GM21423 (cell line): ENCODE measurements at regions not wholly inside any gene's neighbourhood (a gene's known extent, or its start where the extent isn't known, plus 50 kb on each side); places are given as distances from the start of the nearest gene placed in this dataset.

Experiments
- ATAC-seq: cut with Tn5 transposase; IDR thresholded peaks from one replicate; pipeline ENCODE4 v1.9.1; 2021; ENCODE audit warnings: mild to moderate bottlenecking, moderate library complexity; ENCODE audit not compliant: unreplicated experiment

DNA sequence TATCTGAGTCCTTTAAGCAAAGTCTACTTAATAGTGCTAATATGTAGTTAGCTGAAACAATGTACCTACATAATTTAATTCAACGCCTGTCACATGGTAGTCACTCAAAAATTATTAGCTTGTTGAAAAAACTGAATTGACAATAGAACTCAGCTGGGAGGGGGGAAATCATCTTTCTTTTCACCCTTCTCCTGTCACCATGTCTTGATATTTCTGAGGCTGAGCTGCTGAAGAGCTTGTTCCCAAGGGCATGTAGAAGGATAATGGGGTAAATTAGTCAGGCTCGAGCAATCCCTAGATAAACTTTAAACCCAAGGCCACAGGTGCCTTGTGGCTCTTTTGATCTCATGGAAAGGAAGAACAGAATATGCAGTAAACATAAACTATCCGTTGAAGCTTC is 339.6 kb upstream of the LRATD1 start:
- ATAC-seq = no peak

DNA sequence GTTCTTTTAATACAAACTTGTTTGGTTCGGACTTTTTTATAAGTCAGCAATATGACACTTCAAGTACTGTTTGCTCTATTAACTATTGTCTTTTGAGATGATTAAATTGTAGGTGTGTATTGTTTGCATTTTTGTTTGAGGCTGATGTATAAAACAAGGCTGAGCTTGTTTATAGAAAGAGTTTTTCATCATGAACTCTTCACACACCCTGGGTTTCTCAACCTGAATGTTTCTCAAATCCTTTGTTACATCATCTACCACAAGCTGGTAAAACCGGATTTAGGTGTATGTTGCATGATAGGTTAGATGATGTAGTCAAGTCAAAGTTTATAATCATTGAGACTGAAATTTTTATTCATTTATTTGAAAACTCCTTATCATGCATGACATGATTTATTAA is 335.2 kb upstream of the LRATD1 start:
- no peak for ATAC-seq

DNA sequence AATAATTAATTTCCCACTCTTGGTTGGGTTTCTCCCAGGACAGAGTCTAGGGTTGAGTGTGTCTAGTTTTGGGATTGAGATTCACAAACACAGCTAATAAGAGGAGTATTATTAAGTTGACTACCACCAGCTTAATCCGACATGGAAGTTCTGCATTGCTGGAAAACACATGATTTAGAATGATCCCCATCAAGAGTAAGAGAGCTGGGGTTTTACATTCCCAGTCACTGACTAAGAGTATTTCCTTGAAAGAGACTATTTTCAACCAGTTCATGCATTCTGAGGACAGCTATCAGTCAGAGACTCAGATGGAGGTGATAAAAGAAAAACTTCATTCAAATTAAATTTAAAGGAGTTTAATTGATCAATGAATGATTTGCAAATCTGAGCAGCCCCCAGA is 334.6 kb upstream of the LRATD1 start:
- no peak for ATAC-seq

DNA sequence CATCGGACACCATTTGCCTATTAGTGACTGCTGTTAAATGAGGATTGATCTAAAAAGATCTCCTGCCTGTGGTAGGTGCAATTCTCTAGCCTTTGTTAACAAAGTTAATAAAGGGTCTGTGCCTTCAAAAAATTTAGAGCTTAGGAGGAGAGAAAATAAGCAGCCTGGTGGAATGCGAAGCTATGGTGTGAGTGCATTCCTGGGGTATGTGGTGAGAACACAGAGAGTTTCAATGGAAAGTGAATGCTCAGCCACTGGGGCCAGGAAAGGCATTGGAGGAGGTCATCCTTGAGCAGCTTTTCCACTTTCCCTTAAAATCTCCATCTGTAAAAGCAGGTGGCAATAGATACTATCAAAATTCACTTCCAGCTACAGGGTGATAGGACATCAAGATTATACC is 331.2 kb upstream of the LRATD1 start:
- ATAC-seq = no peak

DNA sequence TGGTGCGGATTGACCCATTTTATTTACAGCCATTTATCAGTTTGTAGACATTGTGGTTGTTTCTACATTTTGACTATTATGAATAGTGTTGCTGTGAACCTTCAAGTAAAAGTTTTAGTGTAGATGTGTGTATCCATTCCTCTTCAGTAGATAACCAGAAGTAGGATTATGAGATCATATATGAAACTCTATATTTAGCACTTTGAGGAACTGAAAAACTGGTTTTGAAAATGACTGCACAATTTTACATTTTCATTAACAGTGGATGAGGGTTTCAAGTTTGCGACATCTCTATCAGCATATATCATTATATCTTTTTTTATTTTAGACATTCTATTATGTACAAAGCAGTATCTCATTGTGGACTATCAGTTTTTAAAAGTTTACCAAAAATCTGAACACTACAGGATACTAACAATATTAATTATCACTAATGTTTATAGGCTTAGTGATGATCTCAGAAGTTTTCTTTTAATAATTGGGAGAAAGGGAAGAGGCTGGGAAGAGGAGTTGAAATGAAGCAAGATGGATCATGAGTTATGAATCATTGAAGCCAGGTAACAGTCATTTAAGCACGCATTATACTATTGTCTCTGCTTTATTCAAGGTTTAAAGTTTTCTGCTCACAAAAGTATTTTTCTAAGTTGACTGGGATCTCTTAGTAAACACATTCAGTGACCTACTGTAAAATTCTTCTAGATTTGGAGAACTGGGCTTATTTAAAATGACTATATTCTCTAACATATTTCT is 329.0 kb upstream of the LRATD1 start:
- ATAC-seq = peak; percentile 87

DNA sequence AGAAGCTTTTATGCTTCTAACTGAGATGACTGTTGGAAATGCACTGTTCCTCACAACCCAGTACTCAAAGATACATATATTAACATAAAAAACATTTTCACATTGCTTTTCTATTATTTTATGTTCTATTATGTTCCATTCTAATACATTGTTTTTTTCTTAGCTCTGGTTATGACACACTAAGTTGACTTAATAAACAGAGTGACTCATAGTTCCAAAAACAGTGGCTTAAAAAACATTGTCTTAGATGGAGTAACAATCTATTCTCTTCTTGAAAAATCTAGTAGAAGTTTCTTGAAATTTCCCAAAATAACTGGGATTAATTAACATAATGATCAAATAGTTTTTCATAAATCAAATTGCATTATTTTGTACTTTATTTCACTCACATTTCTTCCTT is 328.2 kb upstream of the LRATD1 start:
- no peak for ATAC-seq

DNA sequence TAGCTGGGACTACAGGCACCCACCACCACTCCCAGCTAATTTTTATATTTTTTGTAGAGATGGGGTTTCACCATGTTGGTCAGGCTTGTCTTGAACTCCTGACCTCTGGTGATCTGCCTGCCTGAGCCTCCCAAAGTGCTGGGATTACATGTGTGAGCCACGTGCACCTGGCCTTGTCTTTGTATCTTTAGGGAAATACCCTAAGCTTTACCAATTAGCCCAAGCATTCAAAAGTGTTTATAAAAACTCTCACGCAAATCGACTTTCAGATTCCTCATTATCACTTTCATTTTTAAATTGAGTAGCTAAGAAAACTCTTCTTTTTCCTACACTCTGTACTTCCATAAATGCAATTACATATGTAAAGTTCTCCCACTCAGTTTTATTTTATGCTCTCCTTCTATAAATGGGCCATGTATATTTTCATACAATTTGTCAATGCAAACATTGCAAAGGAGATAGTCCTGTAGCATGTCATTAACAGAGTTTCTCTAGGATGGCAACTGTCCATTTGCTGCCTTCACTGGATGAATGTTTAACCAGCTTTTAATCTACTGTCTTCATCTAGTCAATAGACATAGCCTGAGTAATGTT is 326.2 kb upstream of the LRATD1 start:
- ATAC-seq = peak; percentile 52

DNA sequence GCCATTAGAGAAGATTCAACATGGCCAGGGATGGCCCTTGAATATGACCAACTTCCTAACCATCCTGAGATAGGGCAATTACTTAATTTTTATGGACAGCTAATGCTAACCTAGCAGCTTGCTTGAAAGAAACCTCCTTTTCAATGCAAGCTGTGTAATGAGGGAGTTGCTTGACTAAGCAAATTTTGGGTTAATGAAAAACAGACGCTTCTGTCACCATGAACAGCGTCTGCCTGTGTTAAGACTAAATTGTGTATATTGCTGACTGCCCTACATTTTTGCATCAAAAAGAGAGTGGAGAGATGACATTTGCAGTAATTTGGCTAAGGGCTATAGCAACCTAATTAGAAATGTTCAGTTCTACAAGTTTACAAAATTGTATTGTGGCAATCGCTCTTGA is 319.2 kb upstream of the LRATD1 start:
- ATAC-seq = no peak

DNA sequence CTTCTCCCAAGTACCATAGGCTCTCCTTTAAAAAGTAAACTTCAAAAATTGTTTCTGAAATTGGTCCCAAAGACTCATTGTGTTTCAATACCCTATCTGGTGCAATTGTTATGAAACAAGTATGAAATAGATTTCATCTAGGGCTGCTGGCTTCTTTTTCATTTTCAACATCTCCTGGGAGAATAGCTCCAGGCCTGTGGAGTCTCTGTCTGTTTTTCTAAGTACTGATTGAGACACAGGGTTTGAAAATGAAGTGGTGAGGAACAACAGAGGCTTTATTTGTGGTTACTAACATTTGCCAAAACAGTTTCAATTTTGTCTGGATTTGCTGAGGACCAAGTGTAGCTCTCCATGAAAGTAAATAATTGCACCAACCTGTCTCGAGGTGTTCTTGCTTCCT is 315.9 kb upstream of the LRATD1 start:
- no peak for ATAC-seq

DNA sequence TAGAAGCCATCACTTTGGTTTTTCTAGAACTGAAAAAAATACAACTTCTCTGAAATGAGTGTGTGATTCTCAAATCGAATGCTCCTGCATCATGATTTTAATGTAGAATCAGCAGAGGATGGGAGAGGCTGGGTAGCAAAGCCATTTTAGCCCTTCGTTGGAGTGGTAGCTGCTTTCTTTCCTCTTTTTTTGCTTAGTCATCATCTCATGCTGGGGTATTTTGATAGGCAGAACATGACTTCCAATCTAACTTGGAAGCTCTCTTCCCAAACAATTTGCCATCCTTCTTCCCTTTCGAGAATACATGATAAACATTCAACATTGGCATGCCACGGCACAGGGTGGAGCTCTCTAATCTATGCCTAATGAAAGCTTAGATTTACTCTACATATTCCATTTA is 311.2 kb upstream of the LRATD1 start:
- ATAC-seq = no peak

DNA sequence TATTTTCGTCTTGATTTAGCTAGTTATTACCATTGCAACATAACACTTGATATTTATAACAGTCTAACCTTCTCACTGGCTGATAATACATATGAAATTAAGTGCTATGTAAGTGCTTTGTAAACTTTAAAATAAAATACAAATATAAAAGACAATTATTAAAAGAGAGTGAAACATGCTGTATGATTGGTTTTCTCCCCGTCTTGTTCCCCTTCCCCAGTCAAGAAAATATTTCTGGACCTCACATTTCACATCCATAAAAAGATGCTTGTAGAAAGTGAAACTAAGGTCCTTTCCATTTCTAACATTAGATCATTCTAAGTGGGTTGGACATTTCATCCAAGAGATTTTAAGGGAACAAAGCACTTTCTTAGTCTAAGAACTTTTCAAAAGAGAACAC is 310.2 kb upstream of the LRATD1 start:
- no peak for ATAC-seq

DNA sequence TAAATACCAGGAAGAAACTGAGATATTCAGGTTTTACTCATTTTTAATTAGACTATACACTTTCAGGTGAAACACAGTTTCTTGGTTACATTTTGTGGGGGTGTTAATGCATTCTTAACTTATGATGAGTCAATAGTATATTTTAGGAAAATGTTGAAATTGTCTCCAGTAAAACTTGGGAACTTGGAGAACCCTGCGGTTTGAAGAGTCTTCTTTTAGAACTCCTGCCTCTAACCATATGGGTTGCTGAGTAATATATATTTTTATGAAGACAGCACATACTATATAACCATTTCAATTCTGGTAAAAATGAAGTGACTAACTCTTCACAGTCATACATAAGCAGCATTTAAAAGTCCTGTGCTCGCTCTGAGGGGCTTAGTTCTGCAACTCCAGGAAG is 308.2 kb upstream of the LRATD1 start:
- no peak for ATAC-seq

DNA sequence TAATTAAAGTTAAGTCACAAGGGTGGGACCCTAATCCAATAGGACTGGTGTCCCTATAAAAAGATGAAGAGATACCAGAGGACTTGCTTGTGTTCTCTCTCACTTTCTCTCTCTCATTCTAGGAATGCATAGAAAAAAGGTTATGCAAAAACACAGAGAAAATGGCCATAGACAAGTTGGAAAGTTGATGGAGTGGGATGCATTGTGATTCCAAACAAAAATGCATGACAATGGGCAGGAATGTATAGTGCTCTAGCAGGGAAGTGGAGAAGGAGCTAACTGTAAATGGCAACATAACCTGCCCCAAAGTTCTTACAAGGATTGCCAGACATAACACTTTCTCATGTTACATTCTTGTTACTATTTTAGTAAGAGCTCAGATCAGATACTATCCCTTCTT is 301.6 kb upstream of the LRATD1 start:
- ATAC-seq = no peak

DNA sequence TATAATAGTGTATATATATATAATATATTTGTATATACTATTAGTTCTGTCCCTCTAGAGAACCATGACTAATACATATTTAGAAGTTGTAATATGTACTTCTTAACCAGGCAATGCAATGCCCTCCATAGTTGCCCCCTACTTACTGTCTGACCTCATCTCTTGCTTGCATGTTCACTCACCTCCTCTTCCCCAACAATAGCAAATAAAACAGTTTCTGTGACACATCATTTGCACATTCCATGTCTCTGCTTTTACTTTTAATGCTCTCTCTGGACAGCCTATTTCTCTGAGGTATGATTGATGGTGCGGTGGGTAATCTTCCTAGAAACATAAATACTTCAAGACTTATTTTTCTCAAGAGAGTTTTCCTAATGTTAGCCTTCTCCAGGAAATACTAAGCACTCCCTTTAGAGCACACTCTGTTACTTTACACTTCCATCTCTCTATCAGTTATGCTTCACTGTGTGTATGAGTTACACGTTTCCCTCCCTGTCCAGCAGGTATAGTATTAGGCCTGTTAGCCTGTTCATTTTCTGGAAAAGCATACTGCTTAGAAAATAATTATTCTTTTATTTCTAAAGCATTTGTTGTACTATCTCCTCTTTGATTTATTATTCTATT is 295.6 kb upstream of the LRATD1 start:
- no peak for ATAC-seq

DNA sequence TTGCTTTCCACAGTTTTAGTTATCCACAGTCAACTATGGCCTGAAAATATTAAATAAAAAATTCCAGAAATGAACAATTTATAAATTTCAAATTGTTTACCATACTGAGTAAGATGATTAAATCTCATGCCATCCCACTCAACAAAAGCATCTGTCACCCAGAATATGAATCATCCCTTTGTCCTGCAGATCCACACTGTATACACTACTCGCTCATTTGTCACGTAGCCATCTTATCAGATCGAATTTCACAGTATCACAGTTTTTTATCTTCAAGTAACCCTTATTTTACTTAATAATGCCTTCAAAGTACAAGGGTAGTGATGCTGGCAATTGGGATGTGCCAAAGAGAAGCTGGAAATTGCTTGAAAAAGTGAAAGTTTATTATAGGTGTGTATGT is 291.8 kb upstream of the LRATD1 start:
- no peak for ATAC-seq

DNA sequence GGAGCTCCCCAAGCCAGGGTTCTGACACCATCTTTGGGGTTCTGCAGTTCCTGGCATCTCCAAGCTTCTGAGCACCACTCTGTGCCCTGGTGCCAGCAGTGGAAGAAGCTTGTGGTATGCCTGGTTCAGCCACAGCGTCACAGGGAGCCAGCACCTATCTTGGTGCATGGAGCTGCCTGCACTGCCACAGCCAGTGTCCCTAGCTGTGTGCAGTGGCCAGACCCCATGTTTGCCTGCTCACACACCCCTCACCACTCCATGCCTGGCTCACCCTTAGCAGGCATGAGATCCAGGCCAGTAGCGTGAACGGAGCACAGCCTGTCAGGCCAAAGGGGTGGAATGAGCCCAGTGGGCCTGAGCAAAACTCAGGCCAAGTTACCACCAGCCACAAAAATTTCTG is 290.2 kb upstream of the LRATD1 start:
- ATAC-seq = no peak

DNA sequence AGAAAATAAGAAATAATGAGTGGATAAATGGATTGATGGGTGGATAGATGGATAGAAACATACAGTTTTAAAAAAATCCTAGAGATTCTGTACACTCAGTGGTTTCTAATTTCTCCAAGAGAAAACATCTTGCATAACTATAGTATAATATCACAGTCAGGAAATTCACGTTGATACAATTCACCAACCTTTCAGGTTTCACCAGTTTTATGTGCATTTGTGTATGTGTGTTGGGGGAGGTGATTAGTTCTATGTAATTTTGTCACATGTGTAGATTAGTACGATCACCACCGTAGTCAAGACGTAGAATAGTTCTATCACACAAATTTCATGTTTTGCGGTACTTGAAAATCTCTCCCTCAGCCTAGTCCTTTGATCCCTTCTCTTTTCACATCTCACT is 288.2 kb upstream of the LRATD1 start:
- no peak for ATAC-seq

DNA sequence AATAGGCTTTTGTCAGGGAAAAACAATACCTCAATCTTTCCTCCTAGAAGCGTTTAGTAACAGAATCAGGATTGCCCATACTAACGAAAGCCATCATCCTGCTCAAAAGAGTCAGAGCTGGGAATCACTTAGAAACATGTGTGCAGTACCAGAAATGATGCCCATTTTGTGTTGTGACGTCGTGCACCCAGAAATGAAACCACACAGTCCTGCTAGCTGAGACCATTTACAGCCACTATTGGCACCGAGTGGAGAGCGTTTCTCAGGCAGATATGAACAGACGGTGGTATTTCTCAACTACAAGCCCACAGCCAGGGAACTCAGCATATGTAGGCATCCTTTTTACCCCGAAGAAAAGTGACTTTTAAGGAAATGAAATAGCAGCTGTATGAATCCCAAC is 284.3 kb upstream of the LRATD1 start:
- no peak for ATAC-seq

DNA sequence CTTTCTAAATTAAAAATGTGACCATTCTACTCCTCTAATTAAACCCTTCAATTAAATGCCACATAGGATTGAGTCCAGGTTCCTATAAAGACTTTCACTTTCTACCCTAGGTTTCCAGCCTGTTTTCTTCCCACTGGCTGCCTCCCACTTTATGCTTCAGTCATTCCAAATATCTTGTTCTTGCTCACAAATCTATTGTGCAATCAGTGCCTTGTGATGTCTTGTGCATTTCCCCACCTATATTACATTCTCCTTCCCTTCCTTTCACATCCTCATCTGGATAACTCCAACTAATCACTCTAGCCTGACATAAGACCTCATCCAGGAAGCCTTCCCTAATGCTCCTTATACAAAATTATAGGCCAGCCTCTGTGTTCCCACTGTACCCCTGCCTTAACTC is 281.7 kb upstream of the LRATD1 start:
- no peak for ATAC-seq

DNA sequence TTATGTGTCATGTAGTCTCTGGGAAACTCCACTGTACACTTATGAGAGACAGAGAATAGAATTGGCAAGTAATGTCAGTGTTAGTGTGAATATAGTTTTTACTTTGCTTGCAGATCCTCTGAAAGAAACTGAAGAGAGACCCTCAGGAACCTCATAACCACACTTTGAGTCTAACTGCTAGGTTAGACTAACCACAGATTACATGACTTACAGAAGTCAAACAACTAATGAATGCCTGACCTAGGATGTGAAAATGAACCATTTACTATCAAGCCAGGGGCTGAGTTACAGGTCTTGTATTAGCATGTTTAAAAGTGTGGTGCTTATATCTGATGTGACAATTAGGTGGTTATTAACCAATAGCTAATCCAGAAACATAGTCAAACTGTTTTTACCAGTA is 280.4 kb upstream of the LRATD1 start:
- no peak for ATAC-seq

DNA sequence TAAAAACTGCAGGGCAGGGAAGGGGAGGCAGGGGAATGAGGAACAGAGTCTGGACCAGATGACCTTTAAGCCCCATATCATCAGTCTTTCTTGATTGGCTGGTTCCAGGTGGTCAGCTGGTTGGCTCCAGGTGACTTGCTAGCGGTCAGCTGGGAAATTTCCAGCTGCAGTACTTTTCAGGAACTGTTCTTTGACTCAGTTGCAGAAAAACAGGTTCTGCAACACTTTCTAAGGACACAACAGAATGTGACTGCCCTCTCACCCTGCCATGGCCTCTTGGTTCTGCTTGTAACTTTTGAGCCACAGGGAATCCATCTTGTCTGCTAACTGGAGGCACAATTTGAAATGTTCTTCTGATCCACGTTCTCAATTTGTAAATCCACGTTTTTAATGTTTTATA is 278.3 kb upstream of the LRATD1 start:
- no peak for ATAC-seq

DNA sequence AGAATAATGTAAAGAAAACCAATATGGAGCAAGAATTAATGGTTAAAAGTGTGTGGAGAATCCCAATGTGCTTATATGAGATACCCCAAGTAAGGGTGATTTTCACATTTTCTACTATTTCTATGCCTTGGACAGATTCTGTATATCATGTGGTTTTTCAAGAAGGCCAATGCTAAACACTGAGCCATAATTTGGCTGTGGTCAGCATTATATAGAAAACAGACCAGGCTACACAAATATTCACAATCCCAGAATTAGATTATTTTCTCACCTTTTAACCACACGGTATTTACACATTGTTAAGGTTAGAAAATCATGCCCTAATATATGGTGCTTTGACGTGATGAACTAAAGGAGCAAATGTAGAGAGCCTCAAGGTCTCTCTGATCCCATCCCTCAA is 277.4 kb upstream of the LRATD1 start:
- no peak for ATAC-seq

DNA sequence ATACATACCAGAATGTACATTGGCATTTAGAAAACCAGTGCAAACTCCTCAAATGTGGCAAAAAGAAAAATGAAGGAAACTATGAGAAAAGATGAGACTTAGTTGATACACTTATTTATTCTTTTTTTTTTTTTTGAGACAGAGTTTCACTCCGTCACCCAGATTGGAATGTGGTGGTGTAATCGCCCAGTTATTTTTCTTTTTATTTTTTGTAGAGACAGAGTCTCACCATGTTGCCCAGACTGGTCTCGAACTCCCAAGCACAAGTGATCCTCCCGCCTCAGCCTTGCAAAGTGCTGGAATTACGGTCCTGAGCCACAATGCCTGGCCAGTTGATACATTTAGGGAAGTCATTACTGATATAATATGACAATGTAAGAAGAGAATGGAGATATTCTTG is 274.2 kb upstream of the LRATD1 start:
- ATAC-seq = no peak
